HG02642 (cell line): ENCODE measurements at regions not wholly inside any gene's neighbourhood (a gene's known extent, or its start where the extent isn't known, plus 50 kb on each side); places are given as distances from the start of the nearest gene placed in this dataset.

ENCODE experiments used
- ATAC-seq: cut with Tn5 transposase; IDR thresholded peaks from one replicate; pipeline ENCODE4 v1.9.1; 2021; ENCODE audit warnings: mild to moderate bottlenecking; ENCODE audit not compliant: unreplicated experiment, poor library complexity

DNA sequence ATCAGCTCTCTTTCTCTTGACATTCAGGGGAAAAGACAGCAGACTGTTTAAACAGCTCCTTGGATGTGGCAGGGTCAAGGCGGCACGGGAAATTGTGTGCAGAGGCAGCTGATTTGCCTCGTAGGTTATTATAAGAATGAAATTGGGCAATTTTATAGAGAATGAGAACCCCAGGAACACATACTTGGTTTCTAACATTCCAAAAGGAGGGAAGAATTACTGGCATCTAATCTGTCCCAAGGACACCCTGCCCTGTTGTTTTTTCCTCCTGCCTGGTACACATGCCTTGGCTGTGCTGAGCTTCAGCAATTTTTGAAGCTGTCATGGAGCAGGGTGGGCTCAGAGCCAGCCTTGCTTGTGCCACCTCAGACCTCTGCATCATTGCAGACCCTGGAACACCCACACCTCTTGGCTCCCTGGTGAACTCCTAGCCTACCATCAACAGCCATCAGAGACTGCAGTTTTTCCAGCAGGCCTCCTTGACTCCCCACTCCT, 143.6 kb downstream of the BOD1 start:
- no peak for ATAC-seq

DNA sequence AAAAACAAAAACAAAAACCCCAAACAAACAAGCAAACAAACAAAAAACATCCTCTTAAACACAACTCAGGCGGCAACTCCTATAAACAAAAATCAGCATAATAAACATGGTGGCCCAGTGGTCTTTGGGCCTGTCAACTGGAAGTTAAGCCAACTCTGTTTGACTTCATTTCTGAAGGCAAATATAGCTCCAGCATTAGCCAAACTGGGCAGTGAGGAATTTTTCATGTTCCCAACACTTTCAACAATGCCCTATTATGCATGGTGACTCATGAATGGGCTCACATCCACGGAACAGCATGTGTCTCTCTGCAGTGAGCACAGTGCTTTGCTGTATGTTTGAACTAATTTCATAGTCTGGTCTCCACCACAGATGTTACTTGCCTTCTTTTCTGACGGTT, 143.9 kb upstream of the STC2 start:
- no peak for ATAC-seq

DNA sequence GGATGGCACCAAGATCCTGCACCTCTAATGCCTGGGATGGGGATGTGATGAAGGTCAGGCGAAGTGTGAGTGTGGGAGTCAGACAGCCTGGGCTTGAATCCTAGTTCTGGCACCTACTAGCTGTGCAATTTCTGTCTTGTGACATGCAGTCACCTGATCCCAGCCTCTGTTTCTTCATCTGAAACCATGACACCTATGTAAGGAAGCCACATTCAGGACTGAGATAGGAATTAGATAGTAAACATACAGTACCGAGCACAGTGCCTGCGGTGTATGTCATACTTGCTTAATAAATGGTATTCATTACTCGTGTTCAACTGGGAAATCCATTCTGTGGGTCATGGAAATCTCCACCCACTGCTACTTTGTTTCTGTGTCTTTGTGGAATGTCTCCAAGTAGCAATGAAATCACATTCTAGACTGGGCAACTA, 140.6 kb upstream of the STC2 start:
- no peak for ATAC-seq

DNA sequence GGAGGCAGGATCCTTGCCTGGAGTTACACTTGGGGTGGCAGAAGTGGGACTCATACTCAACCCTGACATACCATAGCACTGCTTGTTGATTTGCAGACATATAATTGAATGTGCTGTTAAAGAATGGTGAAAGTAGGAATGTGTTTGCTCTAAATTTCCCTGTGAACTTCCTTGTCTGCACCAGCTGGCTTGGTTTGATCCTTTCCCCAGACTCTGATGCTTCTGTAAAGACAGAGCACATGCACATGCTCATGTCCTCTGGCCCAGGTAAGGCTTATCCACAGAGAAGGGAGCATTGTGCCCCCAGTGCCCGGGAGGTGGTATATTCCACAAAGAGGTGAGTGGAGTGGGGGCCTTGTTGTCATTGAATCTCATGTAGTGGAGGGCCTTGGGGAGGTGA, 138.0 kb upstream of the STC2 start:
- no peak for ATAC-seq

DNA sequence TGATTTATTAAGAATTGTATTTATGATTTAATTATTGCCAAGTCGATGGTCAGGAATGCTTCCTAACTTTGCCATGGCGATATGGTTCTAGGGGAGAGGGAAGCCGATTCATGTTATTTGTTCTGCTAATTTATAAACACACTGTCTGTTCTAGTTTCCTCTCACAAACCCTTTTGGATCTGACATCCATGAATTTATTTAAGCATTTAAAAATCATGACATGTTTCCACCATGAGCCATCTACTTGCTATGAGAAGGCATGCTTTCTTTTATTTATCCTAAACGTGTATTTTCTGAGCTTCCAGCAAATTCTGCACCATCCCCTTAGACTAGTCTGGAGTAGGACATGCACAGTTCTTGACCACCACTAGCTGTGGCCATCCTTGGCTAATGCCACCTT, 136.6 kb upstream of the STC2 start:
- ATAC-seq = no peak

DNA sequence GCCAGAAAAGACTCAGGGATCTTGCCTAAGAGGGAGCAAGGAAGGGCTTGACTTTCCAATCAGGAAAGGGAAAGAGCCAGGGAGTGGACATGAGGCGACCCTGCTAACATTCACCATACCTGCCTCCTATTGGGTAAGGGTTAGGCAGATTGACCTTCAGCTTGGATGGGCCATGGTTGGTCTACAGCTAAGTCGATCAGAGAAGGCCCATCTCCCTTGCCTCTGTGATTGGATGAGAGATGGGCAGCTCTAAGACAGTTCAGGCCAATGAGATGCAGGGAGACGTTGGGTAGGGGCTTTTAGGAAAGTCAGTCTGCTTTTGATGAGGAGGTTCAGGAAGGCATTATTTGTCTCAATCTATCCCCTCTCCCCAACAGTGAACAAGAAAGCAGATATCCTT, 135.0 kb upstream of the STC2 start:
- ATAC-seq = no peak

DNA sequence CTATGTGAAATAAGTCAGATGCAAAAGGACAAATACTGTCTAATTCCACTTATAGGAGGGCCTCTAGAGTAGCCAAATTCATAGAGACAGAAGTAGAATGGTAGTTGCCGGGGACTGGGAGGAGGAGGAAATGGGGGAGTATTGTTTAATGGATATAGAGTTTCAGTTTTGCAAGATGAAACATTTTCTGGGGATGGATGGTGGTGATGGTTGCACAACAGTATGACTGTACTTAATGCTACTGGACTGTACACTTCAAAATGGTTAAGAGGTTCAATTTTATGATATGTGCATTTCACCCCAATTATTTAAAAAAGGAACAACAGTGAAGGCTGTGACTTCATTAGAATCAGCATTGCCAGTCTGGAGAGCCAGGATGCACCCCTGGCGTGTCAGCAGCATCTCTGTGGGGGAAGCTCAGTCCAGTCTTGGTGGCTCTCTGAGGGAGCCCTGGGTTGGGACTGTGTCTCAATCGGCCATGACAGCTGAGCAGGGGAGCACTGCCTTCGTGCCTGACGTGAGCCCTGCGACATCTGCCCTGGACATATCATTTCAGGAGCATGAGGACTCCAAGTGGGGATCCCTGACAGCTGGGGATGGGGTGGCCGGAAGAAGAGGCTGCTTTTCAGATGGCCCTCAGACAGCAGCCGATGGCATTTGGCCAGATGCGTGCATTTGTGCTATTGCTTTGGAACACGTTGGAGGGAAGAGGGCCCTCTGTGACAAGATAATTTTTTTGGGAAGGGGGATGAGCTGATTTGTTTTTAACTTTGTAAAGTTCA, 130.8 kb upstream of the STC2 start:
- no peak for ATAC-seq

DNA sequence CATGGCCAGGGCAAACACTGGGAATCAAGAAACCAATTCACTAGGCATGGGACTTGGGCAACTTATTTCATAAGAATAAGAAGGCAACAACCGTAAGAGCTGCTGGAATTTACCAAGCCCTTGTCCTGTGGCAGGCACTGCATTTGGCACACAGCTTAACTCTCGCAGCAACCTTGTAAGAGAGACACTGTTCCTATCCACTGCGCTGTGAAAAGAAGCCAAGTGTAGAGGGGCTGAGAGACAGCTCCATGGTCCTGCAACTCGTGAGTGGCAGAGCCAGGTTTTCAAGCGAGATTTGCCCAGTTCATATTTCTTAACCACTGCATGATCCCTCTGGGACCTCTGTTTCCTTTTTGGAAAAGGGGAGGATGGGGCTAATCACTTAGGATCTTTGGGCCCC, 129.3 kb upstream of the STC2 start:
- ATAC-seq = no peak

DNA sequence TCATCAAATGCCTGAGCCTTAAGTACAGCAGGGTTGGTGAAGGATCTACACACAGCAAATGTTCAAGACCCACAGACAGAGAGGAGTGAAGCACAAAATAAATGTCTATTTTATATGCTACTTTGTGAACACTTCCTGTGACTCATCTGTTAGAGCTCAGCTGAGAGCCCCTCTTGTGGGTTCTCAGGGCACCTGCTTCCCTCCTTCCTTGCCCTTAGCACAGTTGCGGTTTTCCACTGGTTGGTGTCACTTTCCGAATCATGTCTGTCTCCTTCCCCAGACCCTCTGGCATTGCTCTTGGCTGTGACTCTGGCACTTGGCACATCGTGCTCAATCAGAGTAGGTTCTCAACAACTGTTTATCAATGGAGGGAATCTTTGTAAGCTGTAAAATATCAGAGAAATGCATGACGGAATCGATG, 128.5 kb upstream of the STC2 start:
- no peak for ATAC-seq

DNA sequence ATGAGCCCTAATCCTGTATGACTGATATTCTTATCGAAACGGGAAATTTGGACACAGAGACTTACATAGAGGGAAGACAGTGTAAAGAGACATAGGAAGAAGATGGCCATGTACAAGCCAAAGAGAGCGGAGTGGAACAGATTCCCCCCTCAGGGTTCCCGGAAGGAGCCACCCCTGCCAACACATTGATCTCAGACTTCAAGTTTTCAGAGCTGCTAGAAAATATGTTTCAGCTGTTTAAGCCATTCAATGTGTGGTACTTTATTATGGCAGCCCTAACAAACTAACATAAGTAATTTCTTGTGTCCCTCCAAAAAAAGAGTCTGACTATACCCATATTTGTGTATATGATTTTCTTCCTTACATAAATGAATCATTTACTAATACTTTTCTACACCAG, 128.0 kb upstream of the STC2 start:
- ATAC-seq = no peak

DNA sequence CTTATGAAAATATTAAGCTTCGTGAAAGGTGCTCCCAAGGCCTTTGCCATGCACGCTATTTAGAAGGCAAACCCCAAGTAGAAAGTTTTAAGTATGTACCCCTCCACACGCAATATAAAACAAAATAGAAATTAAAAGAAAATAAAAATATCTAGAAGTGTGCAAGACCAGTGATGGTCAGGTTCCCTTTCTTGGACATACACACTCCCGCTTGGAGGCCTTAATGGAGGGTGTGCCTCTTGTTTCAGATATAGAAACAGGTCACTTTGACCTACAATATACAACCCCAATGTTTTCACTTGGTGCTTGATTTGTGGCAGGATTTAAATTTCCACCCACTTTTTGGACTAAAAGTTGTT, 127.4 kb upstream of the STC2 start:
- no peak for ATAC-seq

DNA sequence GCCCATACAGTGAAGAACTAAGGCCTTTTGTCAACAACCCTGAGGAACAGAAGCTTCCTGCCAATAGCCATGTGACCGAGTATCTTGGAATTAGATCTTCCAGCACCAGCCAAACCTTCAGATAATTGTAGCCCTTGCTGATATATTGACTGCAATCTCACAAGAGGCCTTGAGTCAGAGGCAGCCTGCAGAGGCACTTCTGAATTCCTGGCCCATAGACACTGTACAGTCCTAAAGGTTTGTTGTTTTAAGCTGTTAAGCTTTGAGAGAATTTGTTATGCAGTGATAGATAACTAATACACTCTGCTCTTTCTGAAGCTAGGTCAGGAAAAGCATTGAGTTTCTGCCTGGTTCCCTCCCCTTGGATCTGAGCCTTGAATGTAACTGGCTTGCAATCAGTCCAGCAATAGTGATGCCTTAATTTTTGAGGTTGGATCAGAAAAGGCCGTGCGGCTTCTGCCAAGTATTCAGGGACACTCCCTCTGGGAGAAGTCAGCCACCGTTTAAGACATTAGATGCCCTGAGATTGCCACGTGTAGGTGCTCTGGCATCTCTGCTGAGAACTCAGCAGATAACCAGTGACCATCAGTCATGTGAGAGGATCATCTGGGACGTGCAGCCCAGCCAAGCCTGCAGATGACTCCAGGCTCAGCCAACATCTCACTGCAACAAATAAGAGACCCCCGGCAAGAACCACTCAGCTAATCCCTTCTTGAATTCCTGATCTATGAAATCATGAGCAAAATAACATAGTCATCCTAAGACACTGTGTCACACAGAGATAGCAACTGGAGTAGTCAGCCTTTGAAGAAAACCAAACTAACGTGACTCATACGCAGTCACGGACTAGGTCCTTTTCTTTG, 126.8 kb upstream of the STC2 start:
- no peak for ATAC-seq

DNA sequence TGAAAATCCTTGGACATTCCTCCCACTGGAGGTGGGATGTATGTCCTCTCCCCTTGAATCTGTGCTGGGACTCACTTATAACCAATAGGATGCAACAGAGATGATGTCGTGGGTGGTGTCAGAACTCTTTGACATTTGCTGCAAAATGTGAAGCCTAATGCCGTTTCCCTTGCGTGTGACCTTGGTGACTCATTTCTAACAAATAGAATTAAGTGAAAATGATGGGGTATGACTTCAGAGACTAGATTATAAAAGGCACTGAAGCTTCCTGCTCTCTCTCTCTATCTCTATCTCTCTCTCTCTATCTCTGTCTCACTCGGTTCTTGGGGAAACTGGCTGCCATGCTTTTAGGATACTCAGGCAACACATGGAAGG, 126.1 kb upstream of the STC2 start:
- no peak for ATAC-seq

DNA sequence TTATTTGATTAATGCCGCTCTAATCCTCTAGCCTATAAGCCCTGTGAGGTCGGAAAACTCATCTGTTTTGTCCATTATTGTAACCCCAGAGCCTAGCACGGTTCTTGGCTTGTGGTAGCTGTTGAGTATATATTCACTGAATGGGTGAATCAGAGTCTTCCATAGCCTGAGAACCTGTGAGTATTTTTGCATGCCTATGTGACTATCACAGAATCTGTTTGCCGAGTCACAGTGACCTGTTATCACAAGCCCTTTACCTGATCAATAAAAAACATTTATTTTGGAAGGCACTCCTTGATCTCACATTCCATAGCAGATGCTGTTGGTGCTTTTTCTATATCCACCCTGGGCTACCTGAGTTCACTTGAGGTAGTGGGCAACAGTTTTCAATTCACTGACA, 125.0 kb upstream of the STC2 start:
- ATAC-seq = no peak

DNA sequence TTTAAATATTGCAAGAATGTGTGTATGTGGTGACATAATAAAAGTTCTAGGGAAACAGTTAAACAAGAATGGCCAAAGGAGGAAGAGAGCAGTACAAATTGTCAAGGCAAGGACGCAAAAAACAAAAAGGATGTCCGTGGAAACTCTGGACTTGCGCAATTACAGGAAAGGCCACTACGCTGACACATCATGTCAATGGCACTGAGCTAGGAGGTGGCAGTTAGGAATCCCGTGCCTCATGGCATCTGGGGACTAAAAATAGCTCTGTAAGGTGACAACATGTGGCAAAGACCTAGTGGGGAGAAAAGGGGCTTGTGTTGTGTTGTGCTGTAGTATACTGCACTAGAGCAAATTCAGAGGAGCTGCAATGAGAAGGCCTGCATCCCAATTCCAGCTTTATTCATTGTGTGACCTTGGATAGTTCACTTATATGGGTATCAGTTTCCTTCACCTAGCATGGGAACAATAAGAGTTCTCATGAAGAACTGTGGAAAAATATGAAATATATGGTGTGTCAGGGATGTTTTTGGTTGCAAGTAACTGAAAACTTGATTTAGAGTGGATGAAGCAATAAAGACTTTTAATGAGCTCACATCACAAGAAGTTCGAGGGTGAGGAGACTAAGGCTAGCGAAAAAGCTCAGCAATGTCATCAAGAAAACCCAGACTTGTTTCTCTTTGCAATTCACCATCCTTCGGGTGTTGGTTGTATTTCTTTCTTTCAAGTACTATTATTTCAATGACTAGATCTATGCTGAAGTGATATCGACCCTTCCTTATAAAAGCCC, 124.1 kb upstream of the STC2 start:
- no peak for ATAC-seq

DNA sequence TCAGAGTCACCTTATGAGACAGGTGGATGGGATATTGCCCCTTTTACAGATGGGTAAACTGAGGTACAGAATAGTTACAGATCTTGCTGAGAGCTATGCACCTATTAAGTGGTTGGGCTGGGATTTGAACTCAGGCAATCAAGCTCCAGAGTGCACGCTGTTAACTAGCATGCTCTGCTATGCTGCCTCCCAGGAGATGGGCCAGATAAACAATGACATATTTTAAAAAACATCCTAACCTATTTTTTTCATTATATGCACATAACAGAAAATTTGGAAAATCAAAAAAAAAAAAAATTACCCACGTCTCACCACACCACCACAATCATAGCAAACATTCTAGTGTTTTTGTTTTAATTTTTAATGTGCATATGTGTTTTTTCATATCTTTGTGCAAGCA, 123.4 kb upstream of the STC2 start:
- ATAC-seq = no peak

DNA sequence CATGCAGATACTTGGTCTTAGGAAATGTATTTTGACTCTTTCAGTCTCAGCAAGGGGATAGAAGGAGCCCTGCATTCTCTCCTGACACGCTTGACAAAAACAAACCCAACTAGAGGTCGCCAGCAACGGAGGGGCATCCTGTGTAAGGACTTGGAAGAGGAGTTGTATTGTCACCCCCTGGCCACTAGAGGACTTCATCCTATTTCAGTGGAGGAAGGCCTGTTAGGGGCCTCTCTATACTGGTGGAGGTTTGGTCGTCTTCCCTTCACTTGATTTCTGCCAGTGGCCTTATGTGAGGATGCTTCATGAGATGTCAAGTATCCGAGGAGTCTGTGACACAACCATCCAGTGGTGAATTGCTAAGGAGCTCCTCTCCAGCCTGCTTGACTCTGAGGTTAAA, 122.8 kb upstream of the STC2 start:
- ATAC-seq = peak; percentile 71

DNA sequence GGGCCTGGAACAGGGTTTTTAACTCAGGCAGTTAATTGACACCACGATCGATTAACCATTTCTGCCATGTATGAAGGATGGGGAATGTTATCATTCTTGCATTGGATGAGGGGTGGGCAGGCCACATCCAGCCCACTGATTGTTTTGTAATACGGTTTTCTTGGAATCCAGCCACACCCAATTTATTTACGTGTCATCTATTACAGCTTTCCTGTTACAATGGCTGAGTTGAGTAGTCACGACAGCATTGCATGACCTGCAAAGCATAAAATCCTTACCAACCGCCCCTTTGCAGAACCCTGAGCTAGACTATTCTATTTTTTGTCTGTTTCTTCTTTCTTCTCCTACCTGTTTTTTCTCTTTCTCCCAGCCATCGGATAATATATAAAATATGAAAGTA, 122.0 kb upstream of the STC2 start:
- no peak for ATAC-seq

DNA sequence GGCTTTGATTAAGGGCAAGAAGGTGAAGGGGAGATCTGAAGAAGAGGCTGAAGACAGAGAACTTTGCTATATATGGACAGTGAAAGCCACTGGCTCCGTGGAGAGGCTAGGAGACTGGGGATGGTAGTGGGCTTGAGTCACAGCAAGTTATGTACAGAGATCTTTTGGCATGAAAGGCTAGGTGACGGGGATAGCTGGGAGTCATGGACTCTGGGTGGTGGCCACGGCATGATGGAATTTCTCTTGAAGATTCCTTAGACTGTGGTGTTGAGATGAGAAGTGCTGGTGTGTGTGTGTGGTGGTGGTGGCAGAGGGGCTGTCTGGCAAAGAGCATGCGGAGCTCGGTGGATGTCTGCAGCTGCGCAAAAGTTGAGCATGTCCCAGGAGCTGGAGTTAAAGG, 120.6 kb upstream of the STC2 start:
- no peak for ATAC-seq

DNA sequence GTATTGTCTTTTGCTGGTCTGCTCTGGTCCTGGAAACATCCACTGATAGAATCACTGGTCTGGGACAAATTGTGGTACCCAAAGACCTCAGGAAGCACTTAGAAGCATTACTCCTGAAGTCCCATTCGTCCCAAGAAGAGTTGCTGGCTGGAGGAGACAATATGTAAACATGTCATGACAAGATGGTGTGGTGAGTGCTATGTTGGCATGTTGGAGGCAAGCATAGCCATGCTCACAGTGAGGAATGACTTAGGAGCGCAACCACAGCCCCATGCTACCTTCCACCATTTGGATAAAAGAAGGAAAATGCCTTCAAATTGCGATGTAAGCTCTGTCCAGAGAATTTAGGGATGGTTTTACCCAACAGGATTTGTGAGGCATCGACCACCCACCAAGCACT, 115.8 kb upstream of the STC2 start:
- no peak for ATAC-seq

DNA sequence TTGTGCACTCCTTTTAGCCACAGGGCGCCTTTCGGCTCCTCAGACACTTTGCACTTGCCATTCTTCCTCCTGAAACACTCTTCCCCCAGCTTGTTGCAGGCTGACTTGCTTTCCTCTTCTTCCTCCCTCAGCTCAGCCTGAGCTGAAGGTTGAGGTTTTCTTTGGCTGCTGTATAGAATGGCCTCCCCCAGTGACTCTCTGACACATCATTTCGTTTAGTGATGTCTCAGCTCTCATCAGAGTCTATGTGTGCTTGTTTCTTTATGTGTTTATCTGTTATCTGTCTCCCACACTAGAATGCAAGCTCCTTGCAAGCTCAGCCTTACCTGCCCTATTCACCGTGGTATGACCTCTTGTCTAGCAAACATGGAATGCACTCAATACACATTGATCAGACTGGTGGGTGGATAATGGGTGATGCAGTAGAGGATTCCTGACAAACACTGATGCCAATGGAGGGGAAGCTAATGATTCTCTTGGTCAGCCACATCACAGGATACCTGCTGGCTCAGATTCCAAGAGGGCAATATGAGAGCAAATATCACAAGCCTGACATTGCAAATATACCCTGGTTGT, 112.9 kb upstream of the STC2 start:
- no peak for ATAC-seq
